Vagina (tissue), 2 donors: ENCODE measurements at regions not wholly inside any gene's neighbourhood (a gene's known extent, or its start where the extent isn't known, plus 50 kb on each side); places are given as distances from the start of the nearest gene placed in this dataset.

Experiments
- DNase-seq, 2 donors: peaks; one replicate each; pipeline ENCODE4 v3.0.0-alpha.2; 2017; ENCODE audit errors: extremely low spot score in 2 of 2
- H3K27ac ChIP-seq: fragments of 200-600 bp; sonication (generic); one replicate; pipeline ENCODE4 v1.5.1; 2019
- H3K27me3 ChIP-seq: fragments of 200-600 bp; sonication (generic); one replicate; pipeline ENCODE4 v1.5.1; 2019
- H3K36me3 ChIP-seq, 2 donors: fragments of 200-600 bp; sonication (generic); one replicate each; pipeline ENCODE4 v1.5.1; 2017 to 2019
- H3K4me1 ChIP-seq: fragments of 200-600 bp; sonication (generic); one replicate; pipeline ENCODE4 v1.5.1; 2019
- H3K4me3 ChIP-seq, 2 donors: fragments of 200-600 bp; sonication (generic); 1 replicate in 1 of 2; 2 replicates in 1 of 2; pipeline ENCODE4 v1.5.1; 2016 to 2019
- H3K9me3 ChIP-seq: fragments of 200-600 bp; sonication (generic); one replicate; pipeline ENCODE4 v1.5.1; 2019
- CTCF ChIP-seq, 3 experiments: fragments of 450-650 bp in 2 of 3; fragments of 200-600 bp in 1 of 3; sonication (generic) in 1 of 3; IDR thresholded peaks; one replicate each; pipeline ENCODE4 v1.5.1; 2017 to 2019; ENCODE audit warnings: antibody characterized with exemption in 3 of 3, mild to moderate bottlenecking in 2 of 3, moderate library complexity in 2 of 3
- POLR2A ChIP-seq, 2 donors: fragments of 450-650 bp; IDR thresholded peaks; one replicate each; pipeline ENCODE4 v1.6.1; 2017; ENCODE audit warnings: antibody characterized with exemption in 2 of 2, mild to moderate bottlenecking in 2 of 2, moderate library complexity in 2 of 2
- POLR2AphosphoS5 ChIP-seq, 2 donors: sonication (generic); formaldehyde crosslinking; IDR thresholded peaks; one replicate each; pipeline ENCODE4 v1.9.0; 2017; ENCODE audit warnings: antibody characterized with exemption in 2 of 2, mild to moderate bottlenecking in 2 of 2, low read depth in 1 of 2; ENCODE audit not compliant: insufficient read depth in 1 of 2
- intact Hi-C: fragments of 100-400 bp; cut with DNase I; formaldehyde crosslinking; loops from one replicate; pipeline ENCODE4 v1.15.1; 2023

DNA sequence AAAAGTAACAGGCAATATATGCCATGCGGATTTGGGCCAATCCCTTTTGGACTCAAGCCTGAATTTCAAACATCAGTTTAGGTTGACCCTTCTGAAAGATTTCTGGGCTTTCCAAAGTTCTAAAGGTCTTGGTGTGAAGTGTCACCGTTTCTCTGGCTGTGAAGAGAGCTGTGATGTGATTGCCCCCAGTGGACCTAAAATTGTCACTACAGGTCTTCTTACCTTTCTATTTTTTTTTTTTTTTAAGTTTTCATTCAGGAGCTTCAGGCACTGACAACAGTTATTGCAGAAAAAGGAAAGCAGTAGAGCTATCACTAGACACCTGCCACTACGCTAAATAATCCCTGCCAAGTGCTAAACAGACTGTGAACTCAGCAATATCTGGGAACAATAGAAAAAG is 75.7 kb upstream of the OPRM1 start:
- Histone ChIP-seq H3K27ac (no peak overlapping the region), H3K4me3 (no peak overlapping the region), H3K27me3 (no peaks in the 10 kb centered on the region), H3K4me1 (peaks cover 11% of the 10 kb centered on the region), H3K9me3 (no peaks in the 10 kb centered on the region), H3K36me3 (no peaks in the 10 kb centered on the region)
- DNase-seq, result no peak
- TF ChIP-seq CTCF (IDR thresholded peaks at IDR 0.05) (no peak), POLR2AphosphoS5 (IDR thresholded peaks at IDR 0.05; ENCODE audit: insufficient read depth in 1 of 2, low read depth in 1 of 2) (no peak), POLR2A (IDR thresholded peaks at IDR 0.05) (no peak)
- intact Hi-C loops, result no loop called here

DNA sequence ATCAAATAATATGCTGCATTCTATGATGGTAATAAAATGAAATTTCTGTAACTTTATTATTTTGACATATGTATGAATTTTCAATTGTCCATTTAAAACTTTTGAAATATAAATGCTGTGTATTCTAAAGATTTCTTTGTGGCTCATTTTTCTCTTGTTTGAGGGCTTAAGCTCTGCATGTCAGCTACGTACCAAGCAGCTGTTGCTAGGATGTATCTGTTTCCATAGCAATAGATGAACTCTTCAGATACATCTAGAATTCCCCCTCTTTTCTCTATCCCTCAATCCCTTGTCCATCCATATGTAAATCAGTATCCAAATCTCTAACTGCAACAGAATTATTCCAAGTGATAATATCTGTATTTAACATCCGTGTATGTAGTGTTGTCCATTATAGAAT is 76.5 kb upstream of the OPRM1 start:
- intact Hi-C loops, result no loop called here
- Histone ChIP-seq H3K27me3 (no peaks in the 10 kb centered on the region), H3K36me3 (no peaks in the 10 kb centered on the region), H3K9me3 (no peaks in the 10 kb centered on the region), H3K4me1 (peaks cover 11% of the 10 kb centered on the region), H3K4me3 (no peak overlapping the region), H3K27ac (no peak overlapping the region)
- no peak for TF ChIP-seq POLR2A (IDR thresholded peaks at IDR 0.05)
- TF ChIP-seq CTCF (IDR thresholded peaks at IDR 0.05), result no peak
- TF ChIP-seq POLR2AphosphoS5 (IDR thresholded peaks at IDR 0.05; ENCODE audit: insufficient read depth in 1 of 2, low read depth in 1 of 2), result no peak
- DNase-seq, result no peak

- TF ChIP-seq POLR2A (IDR thresholded peaks at IDR 0.05), result no peak
- TF ChIP-seq CTCF (IDR thresholded peaks at IDR 0.05), result no peak
- TF ChIP-seq POLR2AphosphoS5 (IDR thresholded peaks at IDR 0.05; ENCODE audit: insufficient read depth in 1 of 2, low read depth in 1 of 2), result no peak
- Histone ChIP-seq H3K27me3 (no peaks in the 10 kb centered on the region), H3K9me3 (no peaks in the 10 kb centered on the region), H3K4me3 (no peak overlapping the region), H3K27ac (no peak overlapping the region), H3K4me1 (peaks cover 11% of the 10 kb centered on the region), H3K36me3 (no peaks in the 10 kb centered on the region)
- intact Hi-C loops, result no loop called here
- DNase-seq, result no peak
These were observed 78.3 kb upstream of the OPRM1 start for GRCh38 chr6:153960741-153961140.

DNA sequence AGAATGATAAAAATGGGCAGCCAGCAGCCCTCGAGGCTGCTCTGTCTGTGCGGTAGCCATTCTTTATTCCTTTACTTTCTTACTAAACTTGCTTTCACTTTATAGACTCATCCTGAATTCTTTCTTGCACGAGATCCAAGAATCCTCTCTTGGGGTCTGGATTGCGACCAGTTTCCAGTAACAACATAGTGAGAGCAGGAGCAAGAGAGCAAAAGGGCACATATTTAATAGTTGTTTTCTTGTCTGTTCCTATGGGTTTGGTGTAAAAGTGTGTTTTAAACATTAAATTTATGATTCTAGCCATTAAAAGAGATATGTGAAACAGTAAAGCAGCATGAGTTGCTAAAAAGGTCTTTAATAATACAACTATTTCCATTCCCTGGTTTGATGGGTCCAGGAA is 78.8 kb upstream of the OPRM1 start:
- DNase-seq, result no peak
- Histone ChIP-seq H3K9me3 (no peaks in the 10 kb centered on the region), H3K4me3 (peak overlapping the region in 1 of 2 donors; percentile 4), H3K4me1 (peaks cover 11% of the 10 kb centered on the region), H3K27ac (no peak overlapping the region), H3K36me3 (no peaks in the 10 kb centered on the region), H3K27me3 (no peaks in the 10 kb centered on the region)
- intact Hi-C loops, result no loop called here
- no peak for TF ChIP-seq CTCF (IDR thresholded peaks at IDR 0.05)
- no peak for TF ChIP-seq POLR2A (IDR thresholded peaks at IDR 0.05)
- no peak for TF ChIP-seq POLR2AphosphoS5 (IDR thresholded peaks at IDR 0.05; ENCODE audit: insufficient read depth in 1 of 2, low read depth in 1 of 2)

GRCh38 chr6:153959276-153959675 is 79.8 kb upstream of the OPRM1 start:
- no peak for TF ChIP-seq CTCF (IDR thresholded peaks at IDR 0.05)
- no peak for TF ChIP-seq POLR2A (IDR thresholded peaks at IDR 0.05)
- no peak for TF ChIP-seq POLR2AphosphoS5 (IDR thresholded peaks at IDR 0.05; ENCODE audit: insufficient read depth in 1 of 2, low read depth in 1 of 2)
- intact Hi-C loops, result no loop called here
- no peak for DNase-seq
- Histone ChIP-seq H3K4me3 (no peak overlapping the region), H3K27ac (no peak overlapping the region), H3K4me1 (peaks cover 11% of the 10 kb centered on the region), H3K27me3 (no peaks in the 10 kb centered on the region), H3K9me3 (no peaks in the 10 kb centered on the region), H3K36me3 (no peaks in the 10 kb centered on the region)
